ENCODE measurements at regions not wholly inside any gene's neighbourhood (a gene's known extent, or its start where the extent isn't known, plus 50 kb on each side); places are given as distances from the start of the nearest gene placed in this dataset.

GRCh38 chr20:61163031-61163430 lies 89.0 kb upstream of the CDH4 start:
- Mint-ChIP-seq H3K27me3 (ENCODE audit: low read depth, unreplicated experiment) (peaks cover 4% of the 10 kb centered on the region), H3K4me3 (ENCODE audit: unreplicated experiment) (no peak overlapping the region), H3K27ac (ENCODE audit: unreplicated experiment) (no peak overlapping the region), H3K36me3 (ENCODE audit: low read depth, unreplicated experiment) (no peaks in the 10 kb centered on the region), H3K4me1 (ENCODE audit: low read depth, unreplicated experiment) (peaks cover 14% of the 10 kb centered on the region), H3K9me3 (ENCODE audit: unreplicated experiment) (no peaks in the 10 kb centered on the region)
- Histone ChIP-seq H3K27ac (ENCODE audit: low read depth, low read length) (no peak overlapping the region), H4K20me1 (ENCODE audit: insufficient read depth, low read length) (no peaks in the 10 kb centered on the region), H3K27me3 (ENCODE audit: insufficient read depth, low read length) (peaks cover 7% of the 10 kb centered on the region), H3K4me3 (ENCODE audit: insufficient read depth, low read depth, low read length) (no peak overlapping the region), H3K36me3 (ENCODE audit: insufficient read depth, low read length) (no peaks in the 10 kb centered on the region), H3K9ac (ENCODE audit: low read length) (no peak overlapping the region), H2AFZ (ENCODE audit: low read depth, low read length) (no peak overlapping the region), H3K4me2 (ENCODE audit: low read length) (no peak overlapping the region), H3K9me3 (ENCODE audit: insufficient read depth, low read depth, low read length) (no peaks in the 10 kb centered on the region), H3K4me1 (ENCODE audit: insufficient read depth, low read length) (peaks cover 5% of the 10 kb centered on the region), H3K79me2 (ENCODE audit: insufficient read depth, low read length) (no peaks in the 10 kb centered on the region)
- DNase-seq (ENCODE audit: low read depth) (no peak), FAIRE-seq (no peak)
- TF ChIP-seq CTCF (IDR thresholded peaks at IDR 0.05; ENCODE audit: insufficient read depth, low read depth, low read length): no peak
- TF ChIP-seq EZH2 (IDR thresholded peaks at IDR 0.05; ENCODE audit: insufficient read depth, low read length): no peak

GRCh38 chr20:61166324-61166723 lies 85.7 kb upstream of the CDH4 start:
- H3K27ac ChIP-seq (ENCODE audit: low read depth, low read length): no peak overlapping the region
- Mint-ChIP-seq H3K27me3 (ENCODE audit: low read depth, unreplicated experiment) (peaks cover 18% of the 10 kb centered on the region), H3K36me3 (ENCODE audit: low read depth, unreplicated experiment) (no peaks in the 10 kb centered on the region), H3K27ac (ENCODE audit: unreplicated experiment) (peak overlapping the region; percentile 91), H3K4me3 (ENCODE audit: unreplicated experiment) (no peak overlapping the region), H3K9me3 (ENCODE audit: unreplicated experiment) (no peaks in the 10 kb centered on the region), H3K4me1 (ENCODE audit: low read depth, unreplicated experiment) (peaks cover 7% of the 10 kb centered on the region)
- H3K9me3 ChIP-seq (ENCODE audit: insufficient read depth, low read depth, low read length): no peaks in the 10 kb centered on the region
- FAIRE-seq (no peak), DNase-seq (ENCODE audit: low read depth) (peak; percentile 41)
- H3K4me2 ChIP-seq (ENCODE audit: low read length): peak overlapping the region; percentile 21
- peaks cover 23% of the 10 kb centered on the region for H3K27me3 ChIP-seq (ENCODE audit: insufficient read depth, low read length)
- no peaks in the 10 kb centered on the region for H4K20me1 ChIP-seq (ENCODE audit: insufficient read depth, low read length)
- no peak overlapping the region for H3K9ac ChIP-seq (ENCODE audit: low read length)
- TF ChIP-seq EZH2 (IDR thresholded peaks at IDR 0.05; ENCODE audit: insufficient read depth, low read length): no peak
- TF ChIP-seq CTCF (IDR thresholded peaks at IDR 0.05; ENCODE audit: insufficient read depth, low read depth, low read length): no peak
- no peak overlapping the region for H3K4me3 ChIP-seq (ENCODE audit: insufficient read depth, low read depth, low read length)
- no peak overlapping the region for H2AFZ ChIP-seq (ENCODE audit: low read depth, low read length)
- peaks cover 5% of the 10 kb centered on the region for H3K4me1 ChIP-seq (ENCODE audit: insufficient read depth, low read length)
- no peaks in the 10 kb centered on the region for H3K36me3 ChIP-seq (ENCODE audit: insufficient read depth, low read length)
- H3K79me2 ChIP-seq (ENCODE audit: insufficient read depth, low read length): no peaks in the 10 kb centered on the region

- Mint-ChIP-seq H3K9me3 (ENCODE audit: unreplicated experiment) (no peaks in the 10 kb centered on the region), H3K27me3 (ENCODE audit: low read depth, unreplicated experiment) (peaks cover 21% of the 10 kb centered on the region), H3K4me1 (ENCODE audit: low read depth, unreplicated experiment) (peaks cover 7% of the 10 kb centered on the region), H3K27ac (ENCODE audit: unreplicated experiment) (no peak overlapping the region), H3K36me3 (ENCODE audit: low read depth, unreplicated experiment) (no peaks in the 10 kb centered on the region), H3K4me3 (ENCODE audit: unreplicated experiment) (no peak overlapping the region)
- FAIRE-seq: no peak
- H3K4me2 ChIP-seq (ENCODE audit: low read length): no peak overlapping the region
- no peak overlapping the region for H3K27ac ChIP-seq (ENCODE audit: low read depth, low read length)
- peaks cover 22% of the 10 kb centered on the region for H3K27me3 ChIP-seq (ENCODE audit: insufficient read depth, low read length)
- H3K36me3 ChIP-seq (ENCODE audit: insufficient read depth, low read length): no peaks in the 10 kb centered on the region
- H3K9me3 ChIP-seq (ENCODE audit: insufficient read depth, low read depth, low read length): no peaks in the 10 kb centered on the region
- no peak for DNase-seq (ENCODE audit: low read depth)
- TF ChIP-seq CTCF (IDR thresholded peaks at IDR 0.05; ENCODE audit: insufficient read depth, low read depth, low read length) (no peak), EZH2 (IDR thresholded peaks at IDR 0.05; ENCODE audit: insufficient read depth, low read length) (no peak)
- H2AFZ ChIP-seq (ENCODE audit: low read depth, low read length): no peak overlapping the region
- H3K9ac ChIP-seq (ENCODE audit: low read length): no peak overlapping the region
- no peak overlapping the region for H3K4me3 ChIP-seq (ENCODE audit: insufficient read depth, low read depth, low read length)
- no peaks in the 10 kb centered on the region for H4K20me1 ChIP-seq (ENCODE audit: insufficient read depth, low read length)
- H3K4me1 ChIP-seq (ENCODE audit: insufficient read depth, low read length): peaks cover 5% of the 10 kb centered on the region
- H3K79me2 ChIP-seq (ENCODE audit: insufficient read depth, low read length): no peaks in the 10 kb centered on the region
These were observed 83.5 kb upstream of the CDH4 start for GRCh38 chr20:61168605-61169004.

Measured in astrocyte (in vitro differentiated cells and primary cell).